Smooth muscle cell (in vitro differentiated cells): ENCODE measurements at regions not wholly inside any gene's neighbourhood (a gene's known extent, or its start where the extent isn't known, plus 50 kb on each side); places are given as distances from the start of the nearest gene placed in this dataset.

Experiments
- DNase-seq: peaks from one replicate; lab custom pipeline; 2025; ENCODE audit not compliant: unreplicated experiment; lab: John Stamatoyannopoulos, UW
- H2AFZ ChIP-seq: fragments of 200-600 bp; sonication (generic); 2 replicates; pipeline ENCODE4 v1.6.0; 2016; ENCODE audit warnings: antibody characterized with exemption, low read depth, mild to moderate bottlenecking
- H3F3A ChIP-seq: fragments of 200-600 bp; sonication (generic); 2 replicates; pipeline ENCODE4 v1.6.0; 2017; ENCODE audit warnings: antibody characterized with exemption, low read depth
- H3K27ac ChIP-seq: fragments of 200-600 bp; sonication (generic); 2 replicates; pipeline ENCODE4 v1.5.1; 2016; ENCODE audit warnings: low read depth, mild to moderate bottlenecking
- H3K27me3 ChIP-seq: fragments of 200-600 bp; sonication (generic); 2 replicates; pipeline ENCODE4 v1.6.1; 2016; ENCODE audit warnings: low read depth, mild to moderate bottlenecking
- H3K36me3 ChIP-seq: fragments of 200-600 bp; sonication (generic); 2 replicates; pipeline ENCODE4 v1.5.1; 2016; ENCODE audit warnings: low read depth
- H3K4me1 ChIP-seq: fragments of 200-600 bp; sonication (generic); 2 replicates; pipeline ENCODE4 v1.5.1; 2016; ENCODE audit warnings: low read depth
- H3K4me2 ChIP-seq: fragments of 200-600 bp; sonication (generic); 2 replicates; pipeline ENCODE4 v1.6.0; 2016; ENCODE audit warnings: mild to moderate bottlenecking
- H3K4me3 ChIP-seq: fragments of 200-600 bp; sonication (generic); 2 replicates; pipeline ENCODE4 v1.5.1; 2016; ENCODE audit warnings: mild to moderate bottlenecking
- H3K79me2 ChIP-seq: fragments of 200-600 bp; sonication (generic); 2 replicates; pipeline ENCODE4 v1.6.0; 2016; ENCODE audit warnings: low read depth, mild to moderate bottlenecking
- H3K9ac ChIP-seq: fragments of 200-600 bp; sonication (generic); 2 replicates; pipeline ENCODE4 v1.6.0; 2016; ENCODE audit warnings: low read depth
- H3K9me3 ChIP-seq: fragments of 200-600 bp; sonication (generic); replicated peaks from 2 replicates; pipeline ENCODE4 v1.5.1; 2016; ENCODE audit warnings: low read depth
- H4K20me1 ChIP-seq: fragments of 200-600 bp; sonication (generic); 2 replicates; pipeline ENCODE4 v1.6.0; 2016; ENCODE audit warnings: low read depth
- CTCF ChIP-seq: fragments of 200-600 bp; sonication (generic); IDR thresholded peaks from 2 replicates; pipeline ENCODE4 v1.5.1; 2017; ENCODE audit warnings: borderline replicate concordance, mild to moderate bottlenecking, antibody characterized with exemption; ENCODE audit not compliant: insufficient read depth, poor library complexity, severe bottlenecking
- WGBS: methylation state at CpG from one replicate; pipeline ENCODE4 v1.1.7; 2016; ENCODE audit warnings: low lambda C conversion rate; 5-methylcytosine and 5-hydroxymethylcytosine counted together

GRCh38 chr15:55113736-55114135, 83.0 kb downstream of the RSL24D1 start:
- H3K9ac ChIP-seq: no peak overlapping the region
- no peaks in the 10 kb centered on the region for H3K27me3 ChIP-seq
- 64% methylated on average over 3 of the region's 3 CpGs for WGBS
- no peaks in the 10 kb centered on the region for H3K79me2 ChIP-seq
- H4K20me1 ChIP-seq: no peaks in the 10 kb centered on the region
- no peaks in the 10 kb centered on the region for H3K36me3 ChIP-seq
- no peaks in the 10 kb centered on the region for H3K4me1 ChIP-seq
- DNase-seq: no peak
- no peak for TF ChIP-seq CTCF
- no peak overlapping the region for H3K27ac ChIP-seq
- H2AFZ ChIP-seq: no peak overlapping the region
- no peaks in the 10 kb centered on the region for H3F3A ChIP-seq
- no peak overlapping the region for H3K4me3 ChIP-seq
- no peaks in the 10 kb centered on the region for H3K9me3 ChIP-seq
- H3K4me2 ChIP-seq: no peak overlapping the region

GRCh38 chr15:55112706-55113105, 84.0 kb downstream of the RSL24D1 start:
- no peaks in the 10 kb centered on the region for H3F3A ChIP-seq
- WGBS: 54% methylated on average over 1 of the region's 1 CpG

GRCh38 chr15:55110446-55110845, 86.3 kb downstream of the RSL24D1 start:
- Histone ChIP-seq H3F3A (no peaks in the 10 kb centered on the region), H3K27ac (no peak overlapping the region), H3K36me3 (no peaks in the 10 kb centered on the region), H3K9me3 (no peaks in the 10 kb centered on the region), H3K27me3 (no peaks in the 10 kb centered on the region), H3K4me3 (no peak overlapping the region), H3K4me1 (no peaks in the 10 kb centered on the region), H4K20me1 (no peaks in the 10 kb centered on the region), H3K79me2 (no peaks in the 10 kb centered on the region), H2AFZ (no peak overlapping the region), H3K9ac (no peak overlapping the region), H3K4me2 (no peak overlapping the region)
- WGBS: 23% methylated on average over 3 of the region's 3 CpGs
- DNase-seq: no peak
- TF ChIP-seq CTCF: no peak

More at GRCh38 chr15:55112706-55113105, 84.0 kb downstream of the RSL24D1 start:
- Histone ChIP-seq H3K9ac (no peak overlapping the region), H3K4me3 (no peak overlapping the region), H3K27me3 (no peaks in the 10 kb centered on the region), H3K79me2 (no peaks in the 10 kb centered on the region), H3K9me3 (no peaks in the 10 kb centered on the region), H2AFZ (no peak overlapping the region), H3K27ac (no peak overlapping the region), H3K4me2 (no peak overlapping the region), H3K4me1 (no peaks in the 10 kb centered on the region), H4K20me1 (no peaks in the 10 kb centered on the region), H3K36me3 (no peaks in the 10 kb centered on the region)
- DNase-seq: no peak
- no peak for TF ChIP-seq CTCF

GRCh38 chr15:55108858-55109518, 87.8 kb downstream of the RSL24D1 start:
- Histone ChIP-seq H3K36me3 (no peaks in the 10 kb centered on the region), H4K20me1 (no peaks in the 10 kb centered on the region), H3K9me3 (no peaks in the 10 kb centered on the region), H3F3A (no peaks in the 10 kb centered on the region), H3K27me3 (no peaks in the 10 kb centered on the region), H3K4me2 (no peak overlapping the region), H3K27ac (no peak overlapping the region), H3K4me3 (no peak overlapping the region), H3K4me1 (no peaks in the 10 kb centered on the region), H3K9ac (no peak overlapping the region), H2AFZ (no peak overlapping the region), H3K79me2 (no peaks in the 10 kb centered on the region)
- no peak for DNase-seq
- WGBS: 23% methylated on average over 9 of the region's 9 CpGs
- TF ChIP-seq CTCF: peak; percentile 58
